SK-N-SH (cell line): ENCODE measurements at regions not wholly inside any gene's neighbourhood (a gene's known extent, or its start where the extent isn't known, plus 50 kb on each side); places are given as distances from the start of the nearest gene placed in this dataset.

Source experiments
- CTCF ChIA-PET: fragments of 300-600, 350-600 bp; formaldehyde crosslinking; extraction: SDS; loops from one replicate; lab custom pipeline; 2021; lab: Yijun Ruan, JAX
- POLR2A ChIA-PET: fragments of 350-600 bp; sonication (Branson Sonifier 250); formaldehyde crosslinking; extraction: SDS; loops from one replicate; lab custom pipeline; 2020; ENCODE audit warnings: antibody characterized with exemption, inconsistent platforms; lab: Yijun Ruan, JAX
- DNase-seq: peaks from one replicate; pipeline ENCODE4 v3.0.0; 2012
- H2AFZ ChIP-seq: fragments of 200-600 bp; sonication (generic); 2 replicates; pipeline ENCODE4 v1.8.1; 2016; ENCODE audit warnings: antibody characterized with exemption, mild to moderate bottlenecking, low read depth
- H3F3A ChIP-seq: fragments of 200-600 bp; sonication (generic); replicated peaks from 2 replicates; pipeline ENCODE3; 2016; ENCODE audit warnings: antibody characterized with exemption, mild to moderate bottlenecking; ENCODE audit not compliant: insufficient read depth
- H3K27ac ChIP-seq, 2 experiments: fragments of 200-500 bp in 1 of 2; fragments of 200-600 bp in 1 of 2; sonication (Bioruptor generic) in 1 of 2; sonication (generic), shearing (Covaris generic) in 1 of 2; 2 replicates each; pipeline versions ENCODE4 v1.5.1 to v1.6.1; 2014 to 2016; ENCODE audit warnings: low read depth in 2 of 2, inconsistent platforms in 1 of 2, low read length in 1 of 2, mild to moderate bottlenecking in 1 of 2, mixed read lengths in 1 of 2
- H3K27me3 ChIP-seq: fragments of 200-600 bp; sonication (generic), shearing (Covaris generic); 2 replicates; pipeline ENCODE4 v1.6.1; 2016; ENCODE audit warnings: mixed run types; ENCODE audit not compliant: insufficient read depth
- H3K36me3 ChIP-seq, 2 experiments: fragments of 200-500 bp in 1 of 2; fragments of 200-600 bp in 1 of 2; sonication (Bioruptor generic) in 1 of 2; sonication (generic) in 1 of 2; replicated peaks in 1 of 2; 2 replicates each; pipeline versions ENCODE3 to v1.5.1; 2014 to 2016; ENCODE audit warnings: low read length in 1 of 2, mild to moderate bottlenecking in 1 of 2; ENCODE audit not compliant: insufficient read depth in 2 of 2, control insufficient read depth in 1 of 2
- H3K4me1 ChIP-seq, 2 experiments: fragments of 200-500 bp in 1 of 2; fragments of 200-600 bp in 1 of 2; sonication (Bioruptor generic) in 1 of 2; sonication (generic), shearing (Covaris generic) in 1 of 2; 2 replicates each; pipeline versions ENCODE4 v1.5.1 to v1.6.1; 2014 to 2016; ENCODE audit warnings: low read depth in 1 of 2, low read length in 1 of 2, mixed run types in 1 of 2; ENCODE audit not compliant: insufficient read depth in 2 of 2, control insufficient read depth in 1 of 2
- H3K4me2 ChIP-seq: fragments of 200-600 bp; sonication (generic), shearing (Covaris generic); 2 replicates; pipeline ENCODE4 v1.6.1; 2017; ENCODE audit warnings: mixed run types
- H3K4me3 ChIP-seq, 2 experiments: fragments of 200-500 bp in 1 of 2; fragments of 200-600 bp in 1 of 2; sonication (Bioruptor generic) in 1 of 2; sonication (generic), shearing (Covaris generic) in 1 of 2; 2 replicates each; pipeline versions ENCODE4 v1.5.1 to v1.8.1; 2014 to 2016; ENCODE audit warnings: low read depth in 2 of 2, inconsistent platforms in 1 of 2, low read length in 1 of 2, mild to moderate bottlenecking in 1 of 2, mixed read lengths in 1 of 2, moderate library complexity in 1 of 2
- H3K79me2 ChIP-seq: fragments of 200-600 bp; sonication (generic); 2 replicates; pipeline ENCODE4 v1.8.1; 2017; ENCODE audit warnings: mild to moderate bottlenecking; ENCODE audit not compliant: insufficient read depth
- H3K9ac ChIP-seq: fragments of 200-600 bp; sonication (generic); 2 replicates; pipeline ENCODE4 v1.6.1; 2017; ENCODE audit warnings: mixed run types
- H3K9me2 ChIP-seq: fragments of 200-600 bp; sonication (generic); 2 replicates; pipeline ENCODE4 v1.6.1; 2017; ENCODE audit warnings: mixed run types
- H3K9me3 ChIP-seq: fragments of 200-600 bp; sonication (generic); 2 replicates; pipeline ENCODE4 v1.6.1; 2017; ENCODE audit warnings: mixed run types, mild to moderate bottlenecking, moderate library complexity
- H4K20me1 ChIP-seq: fragments of 200-600 bp; sonication (generic); 2 replicates; pipeline ENCODE4 v1.6.1; 2017; ENCODE audit warnings: mild to moderate bottlenecking, mixed run types; ENCODE audit not compliant: insufficient read depth
- CHD2 ChIP-seq: fragments of 150-350 bp; IDR thresholded peaks from 2 replicates; pipeline ENCODE4 v1.6.1; 2018; ENCODE audit warnings: low read length; ENCODE audit not compliant: partially characterized antibody
- ELF1 ChIP-seq: IDR thresholded peaks from 2 replicates; pipeline ENCODE4 v1.4.0; 2012
- EP300 ChIP-seq, 2 experiments: IDR thresholded peaks; 2 replicates each; pipeline versions ENCODE4 v1.4.0 to v1.6.1; 2012; ENCODE audit warnings: borderline replicate concordance in 1 of 2, low read depth in 1 of 2, low read length in 1 of 2
- EZH2phosphoT487 ChIP-seq: fragments of 200-600 bp; sonication (generic); IDR thresholded peaks from 2 replicates; pipeline ENCODE4 v1.6.1; 2017; ENCODE audit warnings: low read depth, mixed run types, mild to moderate bottlenecking, antibody characterized with exemption, moderate library complexity, borderline replicate concordance
- FOXJ3 ChIP-seq: sonication (generic); formaldehyde crosslinking; IDR thresholded peaks from 2 replicates; pipeline ENCODE4 v1.5.1; 2020; ENCODE audit warnings: mild to moderate bottlenecking, missing genetic modification reagents
- GABPA ChIP-seq: IDR thresholded peaks from 2 replicates; pipeline ENCODE4 v1.4.0; 2012; ENCODE audit warnings: low read depth, mild to moderate bottlenecking
- GATA2 ChIP-seq: sonication (generic); formaldehyde crosslinking; IDR thresholded peaks from 2 replicates; pipeline ENCODE4 v1.5.0; 2020; ENCODE audit warnings: mild to moderate bottlenecking, missing genetic modification reagents
- JUND ChIP-seq: IDR thresholded peaks from 2 replicates; pipeline ENCODE4 v1.4.0; 2012
- MEF2A ChIP-seq: IDR thresholded peaks from 2 replicates; pipeline ENCODE4 v1.4.0; 2012; ENCODE audit warnings: low read depth, borderline replicate concordance
- MXI1 ChIP-seq: IDR thresholded peaks from 2 replicates; pipeline ENCODE4 v1.6.1; 2012; ENCODE audit warnings: mild to moderate bottlenecking, low read depth, low read length, improper control_type of control experiment
- NRF1 ChIP-seq: IDR thresholded peaks from 2 replicates; pipeline ENCODE4 v1.6.1; 2012; ENCODE audit warnings: low read depth, mild to moderate bottlenecking, low read length
- PBX3 ChIP-seq: IDR thresholded peaks from 2 replicates; pipeline ENCODE4; 2012
- RAD21 ChIP-seq: IDR thresholded peaks from 2 replicates; pipeline ENCODE4 v1.6.1; 2012; ENCODE audit warnings: mild to moderate bottlenecking, low read length
- SIN3A ChIP-seq: IDR thresholded peaks from 2 replicates; pipeline ENCODE4 v1.6.1; 2012; ENCODE audit warnings: low read depth, mild to moderate bottlenecking, low read length, moderate library complexity, borderline replicate concordance
- SMC3 ChIP-seq: IDR thresholded peaks from 2 replicates; pipeline ENCODE4 v1.6.1; 2012; ENCODE audit warnings: low read depth, low read length, improper control_type of control experiment
- TEAD4 ChIP-seq: IDR thresholded peaks from 2 replicates; pipeline ENCODE4 v1.4.0; 2012; ENCODE audit warnings: mild to moderate bottlenecking, borderline replicate concordance; ENCODE audit not compliant: insufficient read depth
- WGBS: methylation state at CpG from one replicate; pipeline ENCODE4 v1.1.6; 2017; ENCODE audit warnings: low lambda C conversion rate; 5-methylcytosine and 5-hydroxymethylcytosine counted together
- TF ChIP-seq, protein P1 (sequence below): IDR thresholded peaks from 2 replicates; pipeline ENCODE4 v1.4.0; 2012; ENCODE audit warnings: low read depth

GRCh38 chr1:234544087-234544579 lies 65.2 kb upstream of the TARBP1 start (continued):
- TF ChIP-seq JUND = peak; percentile 65
- peak; percentile 35; the same call in 1 of the 2 replicates for TF ChIP-seq SIN3A
- no peak for TF ChIP-seq ELF1
- TF ChIP-seq, protein P1, sequence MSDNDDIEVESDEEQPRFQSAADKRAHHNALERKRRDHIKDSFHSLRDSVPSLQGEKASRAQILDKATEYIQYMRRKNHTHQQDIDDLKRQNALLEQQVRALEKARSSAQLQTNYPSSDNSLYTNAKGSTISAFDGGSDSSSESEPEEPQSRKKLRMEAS = peak; percentile 94
- TF ChIP-seq FOXJ3 = peak; percentile 87
- no peak for TF ChIP-seq MEF2A
- TF ChIP-seq GABPA = no peak
- peak; percentile 77 for TF ChIP-seq TEAD4
- TF ChIP-seq RAD21 = peak; percentile 30; the same call in 1 of the 2 replicates
- peak; percentile 89 for TF ChIP-seq PBX3
- TF ChIP-seq MXI1 = peak; percentile 52; the same call in 1 of the 2 replicates

DNA sequence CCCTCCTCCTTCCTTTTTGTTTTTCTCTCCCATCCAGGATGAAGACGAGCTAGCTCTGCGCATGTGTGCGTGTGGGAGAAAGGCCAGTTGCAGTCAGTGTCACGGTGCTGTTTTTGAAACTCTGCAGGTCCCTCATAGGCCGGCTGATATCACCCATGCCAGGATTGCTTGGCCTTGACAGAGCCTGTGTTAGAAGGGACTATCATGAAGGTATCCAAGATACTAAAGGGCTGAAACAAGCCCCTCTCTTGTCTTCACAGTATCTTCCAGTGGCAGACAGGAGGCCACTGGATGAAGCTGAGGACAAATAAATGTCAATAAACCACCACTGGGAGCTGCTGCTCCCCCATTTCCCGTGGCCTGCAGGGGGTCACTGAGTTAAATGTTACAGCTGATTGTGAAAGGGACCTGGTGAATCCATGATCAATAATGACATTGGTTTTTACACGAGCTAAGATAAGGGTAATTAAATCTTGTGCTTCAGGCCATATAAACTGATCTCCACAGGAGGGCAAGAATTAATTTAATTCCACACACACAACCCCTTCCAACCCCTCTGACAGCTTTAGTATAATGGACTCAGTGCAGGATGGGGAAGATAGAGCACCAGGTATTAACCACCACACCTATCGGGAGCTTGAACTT lies 64.6 kb upstream of the TARBP1 start:
- Histone ChIP-seq H4K20me1 (no peaks in the 10 kb centered on the region), H3F3A (peaks cover 12% of the 10 kb centered on the region), H3K4me2 (peak overlapping the region; percentile 31; the same call in 1 of the 2 replicates), H3K4me1 (peaks cover 23 to 67% of the 10 kb centered on the region in 2 experiments), H3K36me3 (no peaks in the 10 kb centered on the region), H3K9me3 (no peaks in the 10 kb centered on the region), H3K9ac (peak overlapping the region; percentile 23; the same call in 1 of the 2 replicates), H2AFZ (peak overlapping the region; percentile 16; the same call in 1 of the 2 replicates), H3K9me2 (no peaks in the 10 kb centered on the region), H3K79me2 (no peaks in the 10 kb centered on the region), H3K4me3 (no peak overlapping the region; a peak in 1 of 4 replicates), H3K27me3 (no peaks in the 10 kb centered on the region), H3K27ac (peak overlapping the region; percentile 92 to 100)
- CTCF ChIA-PET = interaction anchor here (0.6 to 4.6 kb wide), 24 partner anchors 10 to 550 kb away, joined by 3 to 37 read pairs (median 5); partner anchors contain the start of gene IRF2BP2
- 41% methylated on average over 8 of the region's 8 CpGs for WGBS
- POLR2A ChIA-PET = interaction anchor here (0.8 to 6.6 kb wide), 16 partner anchors 9 to 540 kb away, joined by 3 to 53 read pairs (median 12); partner anchors contain the start of genes IRF2BP2 and TARBP1
- peak; percentile 68 for DNase-seq
- TF ChIP-seq CHD2 (peak; percentile 11), GATA2 (CRISPR knock-in tag) (no peak), SMC3 (0 out of 2 replicates have a peak, but pooled peaks have one; percentile 10), RAD21 (peak; percentile 45; the same call in 1 of the 2 replicates), NRF1 (peak; percentile 73), EP300 (IDR thresholded peaks at IDR 0.05; ENCODE audit: borderline replicate concordance in 1 of 2, low read depth in 1 of 2, low read length in 1 of 2) (no peak), EZH2phosphoT487 (no peak)
